ENCODE measurements at regions not wholly inside any gene's neighbourhood (a gene's known extent, or its start where the extent isn't known, plus 50 kb on each side); places are given as distances from the start of the nearest gene placed in this dataset.
"Not testable (repeated sequence)": the region's sequence is repeated elsewhere in the genome, so short reads cannot be mapped to it uniquely, and the experiment has no call there.

- TF ChIP-seq CTCF, POLR2A (IDR thresholded peaks at IDR 0.05): not testable (repeated sequence)
Observed at GRCh38 chr12:9449657-9450126, 158.0 kb downstream of the KLRB1 start.
